ENCODE measurements at regions not wholly inside any gene's neighbourhood (a gene's known extent, or its start where the extent isn't known, plus 50 kb on each side); places are given as distances from the start of the nearest gene placed in this dataset.

- H3K9me3 Mint-ChIP-seq, result no peaks in the 10 kb centered on the region; the same call in 2 of the 3 replicates
- Histone ChIP-seq H3K36me3 (ENCODE audit: insufficient read depth) (no peaks in the 10 kb centered on the region), H3K9me2 (ENCODE audit: insufficient read depth) (no peaks in the 10 kb centered on the region), H2AFZ (no peak overlapping the region), H3K4me1 (ENCODE audit: insufficient read depth) (no peaks in the 10 kb centered on the region), H3F3A (replicated peaks; ENCODE audit: low read depth) (no peaks in the 10 kb centered on the region), H3K4me3 (no peak overlapping the region), H3K27ac (ENCODE audit: low read depth) (no peak overlapping the region), H3K79me2 (replicated peaks; ENCODE audit: insufficient read depth) (no peaks in the 10 kb centered on the region), H3K4me2 (no peak overlapping the region), H4K20me1 (replicated peaks; ENCODE audit: insufficient read depth) (no peaks in the 10 kb centered on the region), H3K27me3 (ENCODE audit: insufficient read depth) (no peaks in the 10 kb centered on the region)
- DNase-seq (ENCODE audit: low spot score) (no peak), ATAC-seq (no peak)
- H3K27ac Mint-ChIP-seq, result no peak overlapping the region
- H3K36me3 Mint-ChIP-seq (ENCODE audit: low read depth), result no peaks in the 10 kb centered on the region
- H3K4me3 Mint-ChIP-seq, result no peak overlapping the region
- H3K27me3 Mint-ChIP-seq (ENCODE audit: insufficient read depth, low read depth, poor library complexity), result peaks cover 14% of the 10 kb centered on the region
- TF ChIP-seq JUNB (IDR thresholded peaks at IDR 0.05; ENCODE audit: unreplicated experiment) (no peak), POLR2AphosphoS5 (IDR thresholded peaks at IDR 0.05; ENCODE audit: low read depth) (no peak), EZH2 (IDR thresholded peaks at IDR 0.05; ENCODE audit: low read depth, unreplicated experiment) (no peak), ETS1 (IDR thresholded peaks at IDR 0.05) (no peak)
- TF ChIP-seq, protein P1, sequence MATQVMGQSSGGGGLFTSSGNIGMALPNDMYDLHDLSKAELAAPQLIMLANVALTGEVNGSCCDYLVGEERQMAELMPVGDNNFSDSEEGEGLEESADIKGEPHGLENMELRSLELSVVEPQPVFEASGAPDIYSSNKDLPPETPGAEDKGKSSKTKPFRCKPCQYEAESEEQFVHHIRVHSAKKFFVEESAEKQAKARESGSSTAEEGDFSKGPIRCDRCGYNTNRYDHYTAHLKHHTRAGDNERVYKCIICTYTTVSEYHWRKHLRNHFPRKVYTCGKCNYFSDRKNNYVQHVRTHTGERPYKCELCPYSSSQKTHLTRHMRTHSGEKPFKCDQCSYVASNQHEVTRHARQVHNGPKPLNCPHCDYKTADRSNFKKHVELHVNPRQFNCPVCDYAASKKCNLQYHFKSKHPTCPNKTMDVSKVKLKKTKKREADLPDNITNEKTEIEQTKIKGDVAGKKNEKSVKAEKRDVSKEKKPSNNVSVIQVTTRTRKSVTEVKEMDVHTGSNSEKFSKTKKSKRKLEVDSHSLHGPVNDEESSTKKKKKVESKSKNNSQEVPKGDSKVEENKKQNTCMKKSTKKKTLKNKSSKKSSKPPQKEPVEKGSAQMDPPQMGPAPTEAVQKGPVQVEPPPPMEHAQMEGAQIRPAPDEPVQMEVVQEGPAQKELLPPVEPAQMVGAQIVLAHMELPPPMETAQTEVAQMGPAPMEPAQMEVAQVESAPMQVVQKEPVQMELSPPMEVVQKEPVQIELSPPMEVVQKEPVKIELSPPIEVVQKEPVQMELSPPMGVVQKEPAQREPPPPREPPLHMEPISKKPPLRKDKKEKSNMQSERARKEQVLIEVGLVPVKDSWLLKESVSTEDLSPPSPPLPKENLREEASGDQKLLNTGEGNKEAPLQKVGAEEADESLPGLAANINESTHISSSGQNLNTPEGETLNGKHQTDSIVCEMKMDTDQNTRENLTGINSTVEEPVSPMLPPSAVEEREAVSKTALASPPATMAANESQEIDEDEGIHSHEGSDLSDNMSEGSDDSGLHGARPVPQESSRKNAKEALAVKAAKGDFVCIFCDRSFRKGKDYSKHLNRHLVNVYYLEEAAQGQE (IDR thresholded peaks at IDR 0.05; ENCODE audit: unreplicated experiment), result no peak
- H3K4me1 Mint-ChIP-seq, result peaks cover 6% of the 10 kb centered on the region
These were observed 78.7 kb downstream of the SIK1 start for GRCh38 chr21:43348170-43348766.

DNA sequence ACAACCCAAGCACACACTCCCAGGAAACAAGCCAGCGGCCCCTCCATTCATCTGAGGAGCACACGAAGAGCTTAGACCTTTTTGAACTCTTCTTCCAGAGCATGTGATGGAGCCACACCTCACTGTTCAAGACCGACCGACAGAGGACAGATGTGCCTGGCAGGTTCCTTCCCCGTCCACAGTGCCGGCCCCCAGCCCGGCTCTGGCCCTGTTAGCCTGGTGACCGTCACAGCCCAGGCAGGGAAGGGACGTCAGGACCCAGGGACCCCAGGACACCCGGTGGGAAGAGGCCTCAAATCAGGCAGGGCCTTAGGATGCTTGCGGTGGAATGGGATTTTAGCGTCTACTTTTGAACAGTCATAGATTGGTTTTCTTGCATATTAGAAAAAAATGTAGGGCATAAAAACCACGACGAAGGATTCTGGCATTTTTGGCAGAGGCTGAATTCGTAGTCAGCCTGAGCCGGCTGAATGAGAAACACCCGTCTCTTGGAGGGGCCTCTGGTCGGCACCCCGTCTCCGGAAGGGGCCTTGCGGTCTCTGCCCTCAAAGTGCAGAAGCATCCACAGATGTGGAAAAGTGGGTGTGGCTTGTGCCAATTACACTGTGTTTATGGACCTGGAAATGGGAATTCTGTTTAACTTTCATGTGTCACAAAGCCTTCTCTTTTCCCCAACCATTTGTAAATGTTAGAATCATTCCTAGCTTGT is 79.3 kb downstream of the SIK1 start:
- no peaks in the 10 kb centered on the region for H4K20me1 ChIP-seq (replicated peaks; ENCODE audit: insufficient read depth)
- H3K9me2 ChIP-seq (ENCODE audit: insufficient read depth), result no peaks in the 10 kb centered on the region
- no peak for DNase-seq (ENCODE audit: low spot score)
- H3F3A ChIP-seq (replicated peaks; ENCODE audit: low read depth), result no peaks in the 10 kb centered on the region
- H3K4me3 ChIP-seq, result no peak overlapping the region
- no peak overlapping the region for H3K27ac ChIP-seq (ENCODE audit: low read depth)
- no peak for ATAC-seq
- H3K79me2 ChIP-seq (replicated peaks; ENCODE audit: insufficient read depth), result no peaks in the 10 kb centered on the region
- no peak overlapping the region for H3K4me3 Mint-ChIP-seq
- no peak overlapping the region for H3K27ac Mint-ChIP-seq
- no peaks in the 10 kb centered on the region for H3K36me3 ChIP-seq (ENCODE audit: insufficient read depth)
- H3K4me1 ChIP-seq (ENCODE audit: insufficient read depth), result no peaks in the 10 kb centered on the region
- no peaks in the 10 kb centered on the region for H3K36me3 Mint-ChIP-seq (ENCODE audit: low read depth)
- H2AFZ ChIP-seq, result no peak overlapping the region
- H3K4me1 Mint-ChIP-seq, result peaks cover 6% of the 10 kb centered on the region
- H3K9me3 Mint-ChIP-seq, result no peaks in the 10 kb centered on the region
- H3K4me2 ChIP-seq, result no peak overlapping the region
- H3K27me3 Mint-ChIP-seq (ENCODE audit: insufficient read depth, low read depth, poor library complexity), result peaks cover 14% of the 10 kb centered on the region
- no peaks in the 10 kb centered on the region for H3K27me3 ChIP-seq (ENCODE audit: insufficient read depth)
- TF ChIP-seq CTCF (conservative IDR thresholded peaks at IDR 0.05; ENCODE audit: low read depth in 2 of 2) (no peak), ZNF114 (CRISPR knock-in tag; IDR thresholded peaks at IDR 0.05) (no peak), NANOG (IDR thresholded peaks at IDR 0.05; ENCODE audit: borderline replicate concordance) (no peak), ETS1 (IDR thresholded peaks at IDR 0.05) (no peak), ZNF331 (CRISPR knock-in tag; IDR thresholded peaks at IDR 0.05; ENCODE audit: low read depth) (no peak), STAT1 (IDR thresholded peaks at IDR 0.05; ENCODE audit: unreplicated experiment) (no peak)

All from GM23338 (cell line).